ENCODE measurements at regions not wholly inside any gene's neighbourhood (a gene's known extent, or its start where the extent isn't known, plus 50 kb on each side); places are given as distances from the start of the nearest gene placed in this dataset.
"Not testable (repeated sequence)": the region's sequence is repeated elsewhere in the genome, so short reads cannot be mapped to it uniquely, and the experiment has no call there.

GRCh38 chr10:125448596-125448995, 234.4 kb downstream of the TEX36 start:
- no peak for DNase-seq

- DNase-seq, result no peak
Measured at GRCh38 chr10:125444790-125445189, 238.2 kb downstream of the TEX36 start.

GRCh38 chr10:125442856-125443540, 240.0 kb downstream of the TEX36 start:
- no peak for DNase-seq

GRCh38 chr10:125441151-125441550, 241.8 kb downstream of the TEX36 start:
- DNase-seq, result no peak

- no peak for DNase-seq
Measured at GRCh38 chr10:125431149-125431548, 251.8 kb downstream of the TEX36 start.

GRCh38 chr10:125428054-125428453, 254.9 kb downstream of the TEX36 start:
- DNase-seq, result no peak

- no peak for DNase-seq
Measured at GRCh38 chr10:125424191-125424847, 258.6 kb downstream of the TEX36 start.

GRCh38 chr10:125423569-125423968, 259.4 kb downstream of the TEX36 start:
- DNase-seq, result no peak

- no peak for DNase-seq
Measured at GRCh38 chr10:125419831-125420230, 259.5 kb upstream of the CTBP2 start.

- DNase-seq, result no peak
Measured at GRCh38 chr10:125419146-125419545, 258.8 kb upstream of the CTBP2 start.

- no peak for DNase-seq
Measured at GRCh38 chr10:125417605-125418004, 257.2 kb upstream of the CTBP2 start.

- no peak for DNase-seq
Measured at GRCh38 chr10:125415964-125416363, 255.6 kb upstream of the CTBP2 start.

- DNase-seq, result no peak
Measured at GRCh38 chr10:125415006-125415633, 254.8 kb upstream of the CTBP2 start.

- DNase-seq, result peak; percentile 17
Measured at GRCh38 chr10:125411724-125412123, 251.4 kb upstream of the CTBP2 start.

GRCh38 chr10:125409756-125410155, 249.4 kb upstream of the CTBP2 start:
- DNase-seq, result no peak

- no peak for DNase-seq
Measured at GRCh38 chr10:125407557-125407956, 247.2 kb upstream of the CTBP2 start.

- no peak for DNase-seq
Measured at GRCh38 chr10:125407000-125407502, 246.7 kb upstream of the CTBP2 start.

GRCh38 chr10:125404902-125405301, 244.5 kb upstream of the CTBP2 start:
- DNase-seq, result not testable (repeated sequence)

- DNase-seq, result no peak
Measured at GRCh38 chr10:125401462-125401861, 241.1 kb upstream of the CTBP2 start.

GRCh38 chr10:125399289-125399688, 238.9 kb upstream of the CTBP2 start:
- DNase-seq, result no peak

GRCh38 chr10:125398270-125398669, 237.9 kb upstream of the CTBP2 start:
- no peak for DNase-seq

GRCh38 chr10:125397608-125398007, 237.2 kb upstream of the CTBP2 start:
- DNase-seq, result no peak

GRCh38 chr10:125396676-125397075, 236.3 kb upstream of the CTBP2 start:
- no peak for DNase-seq

GRCh38 chr10:125392609-125393008, 232.2 kb upstream of the CTBP2 start:
- DNase-seq, result no peak
